ENCODE measurements at regions not wholly inside any gene's neighbourhood (a gene's known extent, or its start where the extent isn't known, plus 50 kb on each side); places are given as distances from the start of the nearest gene placed in this dataset.

GRCh38 chr6:137688230-137688971, 178.7 kb upstream of the TNFAIP3 start:
- TF ChIP-seq POLR2A (IDR thresholded peaks at IDR 0.05), result no peak
- TF ChIP-seq, protein P1, sequence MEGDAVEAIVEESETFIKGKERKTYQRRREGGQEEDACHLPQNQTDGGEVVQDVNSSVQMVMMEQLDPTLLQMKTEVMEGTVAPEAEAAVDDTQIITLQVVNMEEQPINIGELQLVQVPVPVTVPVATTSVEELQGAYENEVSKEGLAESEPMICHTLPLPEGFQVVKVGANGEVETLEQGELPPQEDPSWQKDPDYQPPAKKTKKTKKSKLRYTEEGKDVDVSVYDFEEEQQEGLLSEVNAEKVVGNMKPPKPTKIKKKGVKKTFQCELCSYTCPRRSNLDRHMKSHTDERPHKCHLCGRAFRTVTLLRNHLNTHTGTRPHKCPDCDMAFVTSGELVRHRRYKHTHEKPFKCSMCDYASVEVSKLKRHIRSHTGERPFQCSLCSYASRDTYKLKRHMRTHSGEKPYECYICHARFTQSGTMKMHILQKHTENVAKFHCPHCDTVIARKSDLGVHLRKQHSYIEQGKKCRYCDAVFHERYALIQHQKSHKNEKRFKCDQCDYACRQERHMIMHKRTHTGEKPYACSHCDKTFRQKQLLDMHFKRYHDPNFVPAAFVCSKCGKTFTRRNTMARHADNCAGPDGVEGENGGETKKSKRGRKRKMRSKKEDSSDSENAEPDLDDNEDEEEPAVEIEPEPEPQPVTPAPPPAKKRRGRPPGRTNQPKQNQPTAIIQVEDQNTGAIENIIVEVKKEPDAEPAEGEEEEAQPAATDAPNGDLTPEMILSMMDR (IDR thresholded peaks at IDR 0.05), result no peak

Data from right lobe of liver (tissue), 4 donors.